NCI-H446 (cell line): ENCODE measurements at regions not wholly inside any gene's neighbourhood (a gene's known extent, or its start where the extent isn't known, plus 50 kb on each side); places are given as distances from the start of the nearest gene placed in this dataset.

Experiments
- DNase-seq, 2 experiments: peaks; one replicate each; lab custom pipeline; 2025; lab: John Stamatoyannopoulos, UW

GRCh38 chr2:239689985-239690384 lies 289.2 kb upstream of the HDAC4 start:
- DNase-seq: no peak

- DNase-seq: no peak
Measured at GRCh38 chr2:239689410-239689809, 288.6 kb upstream of the HDAC4 start.

DNA sequence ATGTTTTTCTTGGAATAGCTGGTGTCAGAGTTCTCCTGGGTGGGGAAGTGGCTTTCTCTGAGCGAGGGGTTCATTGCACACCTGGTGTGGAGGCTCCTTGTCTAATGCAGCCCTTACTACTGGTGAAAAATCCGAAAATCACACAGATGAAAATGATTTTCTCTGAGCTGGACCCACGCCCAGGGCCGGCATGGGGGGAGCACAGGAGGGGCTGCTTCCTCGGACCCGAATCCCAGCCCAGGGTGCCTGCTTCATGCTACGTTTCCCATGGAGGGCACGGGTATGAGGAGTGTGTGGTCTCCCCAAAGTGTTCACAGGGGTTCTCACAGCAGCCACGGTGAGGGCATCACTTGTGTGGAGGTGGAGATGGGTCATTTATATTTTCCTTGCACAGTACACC lies 288.0 kb upstream of the HDAC4 start:
- DNase-seq: no peak

- DNase-seq: no peak
Measured at GRCh38 chr2:239688122-239688681, 287.4 kb upstream of the HDAC4 start.

GRCh38 chr2:239687441-239687840 lies 286.6 kb upstream of the HDAC4 start:
- DNase-seq: no peak

DNA sequence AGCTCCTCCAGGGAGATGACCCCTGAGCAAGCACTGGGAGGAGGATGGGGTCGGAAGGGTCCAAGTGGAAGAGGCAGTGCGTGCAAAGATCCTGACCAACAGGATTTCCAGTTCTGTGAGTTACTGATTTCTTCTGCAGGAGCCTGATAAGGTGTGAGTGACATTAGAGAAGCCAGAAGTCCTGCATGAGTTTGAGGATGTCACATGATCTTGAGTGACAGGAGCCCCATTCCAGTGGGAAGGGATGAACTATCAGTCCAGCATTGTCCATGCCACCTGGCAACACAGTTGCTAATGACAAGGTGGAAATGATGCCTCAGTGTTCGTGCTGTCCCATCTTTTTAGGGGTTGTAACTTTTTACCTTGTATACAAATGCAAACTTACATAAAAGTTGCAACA lies 285.1 kb upstream of the HDAC4 start:
- no peak for DNase-seq

DNA sequence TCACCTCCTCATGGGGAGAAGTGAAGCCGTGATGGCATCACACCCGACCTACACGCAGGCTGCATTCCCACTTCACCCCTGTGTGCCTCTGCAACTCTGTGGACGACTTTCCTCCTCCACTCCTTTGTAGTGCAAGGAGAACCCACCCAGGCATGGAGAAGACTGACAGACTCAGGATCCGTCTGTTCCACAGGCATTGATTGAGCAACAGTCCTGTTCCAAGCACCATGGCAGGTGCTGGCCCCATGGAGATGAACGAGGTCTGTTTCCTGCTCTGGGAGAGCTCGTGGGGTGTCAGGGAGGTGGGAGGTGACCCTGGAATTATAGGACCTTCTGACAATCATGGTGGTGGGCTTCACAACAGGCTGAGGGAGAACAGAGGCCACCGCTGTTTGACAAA lies 284.7 kb upstream of the HDAC4 start:
- DNase-seq: no peak

- DNase-seq: no peak
Measured at GRCh38 chr2:239684996-239685395, 284.2 kb upstream of the HDAC4 start.

DNA sequence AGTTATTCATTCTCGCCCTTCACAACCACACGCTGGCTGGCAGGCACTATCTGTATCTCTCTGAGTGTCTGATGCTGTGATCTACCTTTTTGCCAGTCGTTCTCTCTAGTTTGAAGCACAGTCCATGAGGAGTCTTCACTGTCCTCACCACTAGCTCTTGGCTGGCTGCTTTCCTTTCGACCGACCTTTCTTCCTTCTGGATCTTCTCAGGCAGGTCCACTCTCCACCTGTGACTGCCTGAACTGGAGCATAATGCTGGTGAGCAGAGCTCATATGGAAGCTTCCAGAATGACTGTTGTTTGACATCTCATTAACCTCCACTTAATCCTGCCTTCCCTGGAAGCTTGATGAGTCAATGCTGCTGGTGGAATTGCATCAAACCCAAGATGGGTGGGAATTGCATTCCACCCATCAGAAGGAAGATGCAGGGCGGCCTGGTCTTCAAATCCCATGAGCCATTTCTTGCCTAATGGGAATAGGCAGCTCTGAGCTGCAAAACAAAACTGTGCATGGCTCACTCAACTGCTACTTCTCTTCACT lies 283.5 kb upstream of the HDAC4 start:
- no peak for DNase-seq

DNA sequence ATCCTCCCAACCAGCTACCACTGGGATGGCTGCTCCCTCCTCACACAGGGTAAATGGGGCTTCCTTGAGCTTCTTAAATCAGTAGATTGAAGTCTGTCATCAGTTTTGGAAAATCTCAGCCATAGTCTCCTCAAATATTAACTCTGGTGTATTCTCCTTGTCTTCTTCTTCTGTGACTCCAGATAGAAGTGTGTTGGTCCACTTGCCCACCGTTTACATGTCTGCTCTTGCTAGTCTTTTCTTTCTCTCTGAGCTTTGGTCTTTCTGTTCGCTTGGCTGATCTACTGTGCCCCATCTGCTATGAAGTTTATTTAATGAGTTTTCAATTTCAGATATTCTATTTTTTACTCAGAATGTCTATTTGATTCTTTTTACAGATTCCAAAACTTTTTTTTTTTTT lies 281.7 kb upstream of the HDAC4 start:
- DNase-seq: no peak

- DNase-seq: no peak
Measured at GRCh38 chr2:239679755-239680154, 278.9 kb upstream of the HDAC4 start.

GRCh38 chr2:239678666-239679296 lies 278.0 kb upstream of the HDAC4 start:
- no peak for DNase-seq

GRCh38 chr2:239678186-239678490 lies 277.3 kb upstream of the HDAC4 start:
- no peak for DNase-seq

DNA sequence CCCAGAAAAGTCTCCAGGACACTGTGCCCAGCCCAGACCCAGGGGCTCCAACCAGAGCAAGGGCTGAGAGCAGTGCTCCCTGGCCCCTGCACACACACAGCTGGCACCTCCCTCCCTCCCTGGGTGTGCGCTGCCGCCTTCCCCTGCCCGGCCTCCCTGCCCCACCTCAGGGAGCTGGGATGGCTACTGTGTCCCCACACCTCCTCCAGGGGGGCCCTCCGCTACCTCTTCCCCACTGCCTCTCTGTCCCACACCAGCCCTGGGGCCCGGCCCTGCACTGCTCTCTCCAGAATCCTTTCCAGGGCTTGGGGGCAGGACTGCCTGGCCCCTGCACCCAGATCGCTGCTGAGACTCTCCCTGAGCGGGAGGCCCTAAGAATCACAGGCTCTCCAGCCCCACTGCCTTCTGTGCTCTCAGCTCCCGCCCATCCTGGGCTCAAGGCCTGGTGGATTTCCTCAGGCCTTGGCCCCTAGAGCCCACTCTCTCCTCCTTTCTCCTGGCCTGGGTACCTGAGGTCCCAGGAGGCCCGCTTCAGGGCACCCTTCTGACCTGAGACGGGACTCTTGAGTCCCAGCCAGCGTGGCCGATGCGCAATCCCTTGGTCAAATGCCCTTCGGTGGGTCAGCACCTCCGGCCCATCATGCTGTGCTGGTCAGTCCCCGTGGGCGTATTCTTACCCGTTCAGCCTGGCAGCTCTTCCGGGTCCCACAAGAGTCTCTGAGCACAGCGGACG lies 276.8 kb upstream of the HDAC4 start:
- DNase-seq: no peak

- no peak for DNase-seq
Measured at GRCh38 chr2:239676716-239677452, 276.1 kb upstream of the HDAC4 start.

DNA sequence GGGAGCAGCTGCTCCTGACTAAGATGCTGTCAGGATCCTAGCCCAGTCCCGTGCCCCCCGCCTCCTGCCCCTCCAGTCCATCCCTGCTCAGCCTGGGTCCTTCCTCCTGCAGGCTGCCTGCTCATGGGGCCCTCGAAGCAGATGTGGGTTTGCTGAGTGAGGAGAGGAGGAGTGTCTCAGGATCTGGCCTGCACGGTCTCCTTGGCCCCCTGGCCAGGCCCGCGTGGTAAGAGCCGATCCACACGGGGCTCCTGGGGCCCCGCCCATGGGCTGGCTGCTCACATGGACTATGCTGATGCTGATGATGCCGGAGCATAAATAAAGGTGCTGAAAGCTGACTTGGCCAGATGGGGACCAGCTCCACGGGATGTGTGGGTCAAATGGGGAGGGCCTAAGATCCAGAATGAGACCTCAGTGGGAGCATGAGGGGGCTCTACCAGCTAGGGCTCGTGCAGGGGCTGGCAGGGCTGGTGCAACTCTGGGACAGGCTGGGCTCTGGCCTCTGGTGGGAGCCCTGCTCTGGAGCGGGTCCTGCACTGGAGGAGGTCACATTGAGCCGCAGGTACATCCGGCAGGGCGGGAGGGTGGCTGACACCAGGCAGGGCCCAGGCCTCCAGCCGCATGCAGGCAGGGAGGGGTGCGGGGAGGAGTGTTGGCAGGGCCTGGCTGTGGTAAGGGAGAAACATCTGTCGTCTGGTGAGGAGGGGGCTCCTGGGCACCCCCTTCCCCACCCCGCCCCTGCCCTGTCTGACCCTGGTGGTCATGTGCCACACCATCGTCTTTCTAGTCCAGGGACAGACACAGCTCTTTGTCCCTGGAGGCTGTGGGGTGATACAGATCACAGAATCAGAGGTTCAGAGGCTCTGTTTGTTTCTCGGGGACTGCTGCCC lies 275.3 kb upstream of the HDAC4 start:
- DNase-seq: no peak

DNA sequence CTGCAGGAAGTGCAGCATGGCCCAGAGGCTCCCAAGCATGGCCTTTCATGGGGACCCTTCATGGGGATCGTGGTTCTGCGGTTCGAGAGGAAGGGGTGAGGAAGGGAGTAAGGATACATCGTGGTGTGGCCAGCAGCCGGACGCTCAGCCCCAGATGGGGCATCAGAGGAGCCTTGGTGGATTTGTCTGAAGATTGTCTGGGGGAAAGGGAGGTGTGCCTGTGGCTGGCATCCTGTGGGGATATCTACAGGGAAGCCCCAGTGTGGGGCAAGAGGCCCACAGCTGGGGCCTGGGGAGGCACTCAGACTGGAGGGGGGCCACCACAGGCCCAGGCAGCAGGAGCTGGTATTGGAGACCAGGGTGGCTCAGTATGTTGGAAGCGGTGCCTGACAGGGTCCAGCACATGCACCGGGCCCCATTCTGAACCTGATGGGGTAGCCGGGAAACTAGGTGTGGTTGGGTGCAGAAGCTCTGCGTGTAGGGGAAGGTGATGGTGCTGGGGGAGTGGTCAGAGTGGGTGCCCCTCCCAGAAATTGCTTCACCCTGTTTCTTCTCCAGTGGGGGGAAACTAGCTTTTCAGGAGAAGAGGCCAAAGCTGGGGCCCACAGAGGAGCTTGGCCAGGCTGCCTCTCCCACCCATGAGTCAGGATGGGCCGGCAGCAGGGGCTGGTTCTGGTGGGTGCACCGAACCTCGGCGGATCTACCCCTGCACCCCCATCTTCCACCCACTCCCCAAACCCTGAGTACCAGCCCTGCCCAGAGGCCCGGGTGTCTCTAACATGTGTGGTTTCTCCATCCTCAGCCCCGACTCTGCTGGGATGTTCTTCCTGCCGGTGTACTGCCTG lies 274.4 kb upstream of the HDAC4 start:
- DNase-seq: no peak

DNA sequence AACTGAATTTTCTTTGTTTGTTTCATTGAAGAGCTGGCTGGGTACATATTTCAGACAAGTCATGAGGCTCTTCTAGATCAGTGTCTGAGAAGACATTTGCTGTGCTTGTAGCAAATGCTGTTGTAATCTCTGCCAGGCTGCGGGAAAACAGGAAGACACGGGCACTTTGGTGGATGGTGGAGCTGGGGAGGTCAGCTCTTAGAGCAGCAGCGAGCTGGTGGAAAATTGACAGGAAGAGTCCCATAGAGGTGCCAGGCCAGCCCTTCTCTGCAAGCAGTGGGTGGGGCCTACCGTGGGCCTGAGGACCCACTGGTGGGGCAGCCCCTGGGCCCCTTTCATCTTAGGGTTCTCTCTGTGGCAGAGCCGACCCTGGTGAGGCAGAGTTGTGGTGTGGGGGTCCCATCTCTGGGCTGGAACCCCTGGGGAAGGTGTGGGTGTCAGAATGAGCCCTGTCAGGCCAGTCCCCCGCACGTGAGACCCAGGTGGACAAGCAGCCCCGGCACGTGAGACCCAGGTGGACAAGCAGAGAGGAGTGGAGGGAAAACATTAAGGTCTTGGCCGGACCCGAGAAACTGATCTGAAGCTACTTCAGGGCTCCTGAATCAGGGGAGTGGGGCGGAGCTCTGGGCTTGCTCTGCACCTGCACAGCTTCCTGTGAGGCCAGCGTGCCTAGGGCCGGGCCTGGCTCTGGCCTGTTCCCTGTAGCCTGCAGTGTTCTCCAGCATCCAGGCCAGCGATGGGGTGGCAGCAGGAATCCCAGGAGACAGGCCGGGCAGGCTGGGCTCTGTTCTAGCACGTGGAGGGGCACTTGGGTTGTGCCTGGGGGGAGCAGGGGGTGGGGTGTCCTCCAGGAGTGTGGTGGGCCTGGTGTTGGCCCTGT lies 273.5 kb upstream of the HDAC4 start:
- DNase-seq: no peak

DNA sequence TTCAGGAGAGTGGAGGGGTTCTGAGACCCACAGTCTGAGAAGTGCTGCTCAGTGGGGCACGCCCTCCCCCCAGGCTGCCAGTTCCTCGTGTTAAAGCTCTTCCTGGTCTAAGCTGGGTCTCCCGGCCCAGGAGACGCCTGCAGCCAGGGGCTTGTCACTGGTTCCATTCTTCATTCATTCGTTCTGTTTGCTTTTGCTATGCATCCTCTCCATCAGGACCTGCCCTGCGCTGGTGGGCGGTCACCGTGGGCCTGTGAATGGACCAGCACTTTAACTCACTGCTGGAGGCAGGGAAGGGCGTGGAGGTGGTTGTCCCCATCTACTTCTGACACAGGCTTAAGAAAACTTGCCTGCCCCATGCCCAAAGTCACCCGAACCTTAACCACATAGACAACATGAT lies 272.8 kb upstream of the HDAC4 start:
- no peak for DNase-seq
